Esophagus (tissue), 2 donors: ENCODE measurements at regions not wholly inside any gene's neighbourhood (a gene's known extent, or its start where the extent isn't known, plus 50 kb on each side); places are given as distances from the start of the nearest gene placed in this dataset.

ENCODE experiments used
- H3K27ac ChIP-seq, 2 donors: one replicate each; pipeline ENCODE4 v1.5.1; 2013; ENCODE audit warnings: low read depth in 2 of 2, mild to moderate bottlenecking in 2 of 2, inconsistent platforms in 1 of 2, low read length in 1 of 2, moderate library complexity in 1 of 2
- H3K27me3 ChIP-seq, 2 donors: one replicate each; pipeline ENCODE4 v1.6.1; 2013; ENCODE audit warnings: low read length in 2 of 2, control low read depth in 1 of 2, mild to moderate bottlenecking in 1 of 2; ENCODE audit not compliant: insufficient read depth in 2 of 2, control insufficient read depth in 1 of 2
- H3K36me3 ChIP-seq, 2 donors: one replicate each; pipeline ENCODE4 v1.6.1; 2013; ENCODE audit warnings: low read length in 1 of 2; ENCODE audit not compliant: control insufficient read depth in 2 of 2, insufficient read depth in 2 of 2
- H3K4me1 ChIP-seq, 2 donors: one replicate each; pipeline ENCODE4 v1.6.1; 2013; ENCODE audit warnings: low read length in 1 of 2; ENCODE audit not compliant: control insufficient read depth in 2 of 2, insufficient read depth in 2 of 2
- H3K4me3 ChIP-seq, 2 donors: one replicate each; pipeline ENCODE4 v1.5.1; 2013; ENCODE audit warnings: low read length in 2 of 2, mild to moderate bottlenecking in 2 of 2, low read depth in 1 of 2, moderate library complexity in 1 of 2
- H3K9me3 ChIP-seq, 2 donors: one replicate each; pipeline ENCODE4 v1.6.1; 2013; ENCODE audit warnings: mild to moderate bottlenecking in 2 of 2, low read depth in 1 of 2, low read length in 1 of 2, moderate library complexity in 1 of 2; ENCODE audit not compliant: control insufficient read depth in 2 of 2, insufficient read depth in 1 of 2
- WGBS, 2 donors: extraction: QIAGEN DNeasy Blood & Tissue Kit; methylation state at CpG; one replicate each; pipeline ENCODE4 v1.1.7; 2013; 5-methylcytosine and 5-hydroxymethylcytosine counted together
- donor health status: healthy with polysubstance abuse.
- donor health status: Bipolar disorder and iron deficiency.

- Histone ChIP-seq H3K36me3 (no peaks in the 10 kb centered on the region), H3K9me3 (no peaks in the 10 kb centered on the region), H3K4me1 (no peaks in the 10 kb centered on the region), H3K4me3 (no peak overlapping the region), H3K27me3 (no peaks in the 10 kb centered on the region), H3K27ac (no peak overlapping the region)
- 81 to 87% methylated on average over 3 of the region's 3 CpGs for WGBS, 2 donors
Measured at GRCh38 chr1:112328600-112328999, 67.4 kb upstream of the CTTNBP2NL start.

- H3K27me3 ChIP-seq = no peaks in the 10 kb centered on the region
- 59 to 63% methylated on average over 9 of the region's 9 CpGs for WGBS, 2 donors
- no peaks in the 10 kb centered on the region for H3K36me3 ChIP-seq
- H3K4me3 ChIP-seq = no peak overlapping the region
- H3K4me1 ChIP-seq = peaks cover 0 to 2% of the 10 kb centered on the region in 2 donors
- no peaks in the 10 kb centered on the region for H3K9me3 ChIP-seq
- H3K27ac ChIP-seq = no peak overlapping the region
Measured at GRCh38 chr1:112332176-112333150, 63.6 kb upstream of the CTTNBP2NL start.

- no peaks in the 10 kb centered on the region for H3K27me3 ChIP-seq
- 75 to 83% methylated on average over 3 of the region's 3 CpGs for WGBS, 2 donors
- H3K36me3 ChIP-seq = no peaks in the 10 kb centered on the region
- no peak overlapping the region for H3K27ac ChIP-seq
- H3K4me3 ChIP-seq = no peak overlapping the region
- H3K9me3 ChIP-seq = no peaks in the 10 kb centered on the region
- peaks cover 0 to 2% of the 10 kb centered on the region in 2 donors for H3K4me1 ChIP-seq
Measured at GRCh38 chr1:112335351-112335750, 60.7 kb upstream of the CTTNBP2NL start.

GRCh38 chr1:112337028-112337531 lies 58.9 kb upstream of the CTTNBP2NL start:
- WGBS, 2 donors = 27% methylated on average over 13 of the region's 13 CpGs
- H3K4me1 ChIP-seq = peaks cover 0 to 2% of the 10 kb centered on the region in 2 donors
- no peaks in the 10 kb centered on the region for H3K9me3 ChIP-seq
- H3K27me3 ChIP-seq = no peaks in the 10 kb centered on the region
- no peak overlapping the region for H3K4me3 ChIP-seq
- no peaks in the 10 kb centered on the region for H3K36me3 ChIP-seq
- H3K27ac ChIP-seq = no peak overlapping the region

GRCh38 chr1:112341986-112342385 lies 54.0 kb upstream of the CTTNBP2NL start:
- WGBS, 2 donors = 89 to 91% methylated on average over 4 of the region's 4 CpGs
- H3K36me3 ChIP-seq = no peaks in the 10 kb centered on the region
- H3K27ac ChIP-seq = no peak overlapping the region
- H3K4me3 ChIP-seq = no peak overlapping the region
- H3K27me3 ChIP-seq = no peaks in the 10 kb centered on the region
- peaks cover 0 to 4% of the 10 kb centered on the region in 2 donors for H3K4me1 ChIP-seq
- H3K9me3 ChIP-seq = no peaks in the 10 kb centered on the region

GRCh38 chr1:112342558-112342957 lies 53.5 kb upstream of the CTTNBP2NL start:
- H3K27me3 ChIP-seq = no peaks in the 10 kb centered on the region
- H3K4me3 ChIP-seq = no peak overlapping the region
- peaks cover 0 to 2% of the 10 kb centered on the region in 2 donors for H3K4me1 ChIP-seq
- H3K36me3 ChIP-seq = no peaks in the 10 kb centered on the region
- H3K27ac ChIP-seq = no peak overlapping the region
- 28 to 49% methylated on average over 3 of the region's 3 CpGs for WGBS, 2 donors
- H3K9me3 ChIP-seq = no peaks in the 10 kb centered on the region

GRCh38 chr1:112344754-112345423 lies 51.1 kb upstream of the CTTNBP2NL start:
- H3K4me3 ChIP-seq = no peak overlapping the region
- H3K27me3 ChIP-seq = no peaks in the 10 kb centered on the region
- 53 to 59% methylated on average over 7 of the region's 7 CpGs for WGBS, 2 donors
- H3K4me1 ChIP-seq = peaks cover 0 to 2% of the 10 kb centered on the region in 2 donors
- H3K27ac ChIP-seq = no peak overlapping the region
- no peaks in the 10 kb centered on the region for H3K9me3 ChIP-seq
- H3K36me3 ChIP-seq = no peaks in the 10 kb centered on the region
